GM23248 (cell line): ENCODE measurements at regions not wholly inside any gene's neighbourhood (a gene's known extent, or its start where the extent isn't known, plus 50 kb on each side); places are given as distances from the start of the nearest gene placed in this dataset.
"Not testable (repeated sequence)": the region's sequence is repeated elsewhere in the genome, so short reads cannot be mapped to it uniquely, and the experiment has no call there.

Experiments
- DNase-seq: peaks from one replicate; pipeline ENCODE4 v3.0.0-alpha.2; 2015
- H2AFZ ChIP-seq: fragments of 200-600 bp; sonication (generic); 2 replicates; pipeline ENCODE4 v1.6.1; 2016; ENCODE audit warnings: antibody characterized with exemption
- H3F3A ChIP-seq: fragments of 200-600 bp; sonication (generic); 2 replicates; pipeline ENCODE4 v1.6.1; 2016; ENCODE audit warnings: mild to moderate bottlenecking, antibody characterized with exemption, mixed run types; ENCODE audit not compliant: insufficient read depth
- H3K27ac ChIP-seq: fragments of 200-600 bp; sonication (generic); 2 replicates; pipeline ENCODE4 v1.5.1; 2016; ENCODE audit warnings: mild to moderate bottlenecking
- H3K27me3 ChIP-seq: fragments of 200-600 bp; sonication (generic); replicated peaks from 2 replicates; pipeline ENCODE4 v1.6.1; 2016; ENCODE audit warnings: mild to moderate bottlenecking; ENCODE audit not compliant: insufficient read depth
- H3K36me3 ChIP-seq: fragments of 200-600 bp; sonication (generic); 2 replicates; pipeline ENCODE4 v1.6.1; 2016; ENCODE audit warnings: low read depth, mild to moderate bottlenecking
- H3K4me1 ChIP-seq: fragments of 200-600 bp; sonication (generic); 2 replicates; pipeline ENCODE4 v1.6.1; 2016; ENCODE audit warnings: mild to moderate bottlenecking; ENCODE audit not compliant: insufficient read depth
- H3K4me2 ChIP-seq: fragments of 200-600 bp; sonication (generic); one replicate; pipeline ENCODE4 v1.6.1; 2016; ENCODE audit warnings: mild to moderate bottlenecking; ENCODE audit not compliant: unreplicated experiment
- H3K4me3 ChIP-seq: fragments of 200-600 bp; sonication (generic); 2 replicates; pipeline ENCODE4 v1.5.1; 2016; ENCODE audit warnings: mild to moderate bottlenecking
- H3K79me2 ChIP-seq: fragments of 200-600 bp; sonication (generic); 2 replicates; pipeline ENCODE4 v1.6.1; 2016; ENCODE audit warnings: mild to moderate bottlenecking; ENCODE audit not compliant: insufficient read depth
- H3K9ac ChIP-seq: fragments of 200-600 bp; sonication (generic); 2 replicates; pipeline ENCODE4 v1.6.1; 2016; ENCODE audit warnings: mild to moderate bottlenecking
- H3K9me2 ChIP-seq: fragments of 200-600 bp; sonication (generic); 2 replicates; pipeline ENCODE4 v1.6.1; 2016; ENCODE audit warnings: mixed run types, mild to moderate bottlenecking, moderate library complexity; ENCODE audit not compliant: insufficient read depth
- H3K9me3 ChIP-seq: fragments of 200-600 bp; sonication (generic); one replicate; pipeline ENCODE4 v1.6.1; 2017; ENCODE audit warnings: low read depth
- H4K20me1 ChIP-seq: fragments of 200-600 bp; sonication (generic); 2 replicates; pipeline ENCODE4 v1.6.0; 2016; ENCODE audit not compliant: insufficient read depth
- EZH2 ChIP-seq: fragments of 200-600 bp; sonication (generic); IDR thresholded peaks from 2 replicates; pipeline ENCODE4 v1.6.1; 2018; ENCODE audit warnings: antibody characterized with exemption, mild to moderate bottlenecking; ENCODE audit not compliant: insufficient read depth, poor library complexity, severe bottlenecking
- EZH2phosphoT487 ChIP-seq: fragments of 200-600 bp; sonication (generic); IDR thresholded peaks from 2 replicates; pipeline ENCODE4 v1.6.1; 2018; ENCODE audit warnings: antibody characterized with exemption, moderate library complexity, mild to moderate bottlenecking, low read depth; ENCODE audit not compliant: insufficient read depth
- WGBS, 2 experiments: methylation state at CpG; one replicate each; pipeline ENCODE4 v1.1.6; 2015 to 2017; ENCODE audit warnings: low lambda C conversion rate in 2 of 2, low coverage in 1 of 2; ENCODE audit errors: missing lambda C conversion rate in 2 of 2; 5-methylcytosine and 5-hydroxymethylcytosine counted together
- in situ Hi-C: fragments of 300-500 bp; cut with MboI; formaldehyde crosslinking; loops from 2 replicates; pipeline ENCODE4 v1.15.0; 2020

DNA sequence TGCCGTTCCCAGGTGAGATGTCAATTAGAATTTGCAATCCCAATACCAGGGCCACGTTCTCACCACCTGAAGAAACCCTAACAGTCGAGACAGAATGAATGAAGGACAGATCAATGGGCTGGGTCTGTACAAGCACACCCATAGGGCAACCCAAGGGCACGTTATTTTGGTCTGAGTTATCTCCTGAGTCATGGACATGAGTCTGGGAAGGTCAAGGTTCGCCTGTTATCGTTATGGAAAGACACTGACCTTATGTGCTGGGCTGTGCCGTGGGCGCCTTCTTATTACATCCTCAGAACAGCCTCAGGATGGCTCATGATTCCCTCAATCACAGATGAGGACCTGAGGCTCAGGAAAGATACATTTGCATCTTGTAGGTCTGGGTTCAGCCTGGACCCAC, 175.0 kb upstream of the SULF2 start:
- Histone ChIP-seq H3K9me3 (no peaks in the 10 kb centered on the region), H3K9ac (no peak overlapping the region), H3K9me2 (no peaks in the 10 kb centered on the region), H4K20me1 (no peaks in the 10 kb centered on the region), H2AFZ (no peak overlapping the region), H3K4me3 (no peak overlapping the region), H3K27ac (no peak overlapping the region), H3K4me1 (no peaks in the 10 kb centered on the region), H3K27me3 (0 out of 2 replicates have a peak, but pooled peaks cover 13% of the 10 kb centered on the region), H3K4me2 (no peak overlapping the region), H3K79me2 (no peaks in the 10 kb centered on the region), H3F3A (no peaks in the 10 kb centered on the region), H3K36me3 (no peaks in the 10 kb centered on the region)
- no peak for TF ChIP-seq EZH2
- no peak for TF ChIP-seq EZH2phosphoT487
- WGBS, 2 experiments: 61 to 76% methylated on average over 8 of the region's 8 CpGs
- no peak for DNase-seq
- in situ Hi-C loops: no loop called here

DNA sequence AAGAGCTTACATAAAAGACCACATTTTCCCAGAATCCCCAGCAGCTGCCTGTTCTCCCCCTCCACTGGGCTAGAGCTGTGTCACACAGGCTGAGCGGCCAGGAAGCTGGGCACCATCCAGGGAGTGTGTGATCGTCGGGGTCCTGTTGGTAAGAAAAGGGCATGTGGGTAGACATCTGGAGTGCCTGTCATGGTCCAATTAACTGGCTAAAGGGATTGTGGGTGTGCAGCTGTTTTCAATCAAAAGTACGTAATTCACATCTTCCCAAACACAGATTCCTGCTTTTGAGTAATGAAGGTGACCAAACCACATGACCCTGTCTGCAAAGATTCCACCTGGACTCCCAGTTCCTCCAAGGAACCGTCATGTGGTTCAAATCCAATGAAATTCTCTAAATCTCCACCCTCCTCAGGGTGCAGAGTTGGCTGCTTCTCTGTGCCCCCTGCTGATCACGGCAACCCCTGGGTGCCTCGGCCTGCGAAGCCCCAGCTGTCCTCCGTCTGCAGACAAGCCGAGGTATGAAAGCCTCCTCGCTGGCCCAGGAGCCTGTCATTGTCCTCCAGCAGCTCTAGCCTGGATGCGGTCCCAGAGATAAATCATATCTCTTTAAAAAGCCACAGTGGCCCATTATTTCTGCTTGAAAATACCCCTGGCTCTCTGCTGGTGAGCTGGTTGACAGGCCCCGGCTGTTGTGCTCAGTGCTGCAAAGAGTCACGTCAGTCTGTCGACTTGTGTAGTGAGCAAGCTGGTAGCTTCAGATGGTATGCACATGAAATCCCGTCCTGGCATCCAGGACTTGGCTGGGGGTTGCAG, 172.9 kb upstream of the SULF2 start:
- H3K9me3 ChIP-seq, H3K27me3 ChIP-seq, in situ Hi-C loops, H3K79me2 ChIP-seq, H3K36me3 ChIP-seq, H3K4me2 ChIP-seq, H2AFZ ChIP-seq, H3K9me2 ChIP-seq, H3K4me1 ChIP-seq, H3F3A ChIP-seq, H3K27ac ChIP-seq, H3K9ac ChIP-seq, H4K20me1 ChIP-seq, H3K4me3 ChIP-seq: not testable (repeated sequence)
- WGBS, 2 experiments: 23 to 28% methylated on average over 16 of the region's 16 CpGs
- peak; percentile 6 for DNase-seq

DNA sequence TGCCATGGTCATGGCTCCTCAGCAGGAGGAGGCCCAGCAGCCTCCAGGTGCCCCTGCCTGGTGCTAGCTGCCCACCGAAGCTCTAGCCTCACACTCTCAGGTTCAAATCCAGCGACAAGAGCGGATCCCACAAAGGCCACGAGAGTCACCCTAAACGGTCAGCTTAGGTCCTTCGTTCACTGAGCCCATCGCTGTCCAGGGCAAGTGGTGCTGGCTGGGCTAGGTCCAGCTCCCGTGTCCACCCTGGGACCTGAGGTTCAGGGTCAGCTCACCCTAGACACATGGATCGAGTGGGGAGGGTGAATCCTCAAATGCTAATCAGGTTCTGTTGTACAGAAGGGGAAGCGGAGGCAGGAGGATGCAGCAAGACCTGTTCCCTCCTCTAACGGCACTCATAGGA, 171.9 kb upstream of the SULF2 start:
- H4K20me1 ChIP-seq: no peaks in the 10 kb centered on the region
- no peak overlapping the region for H3K4me3 ChIP-seq
- in situ Hi-C loops: no loop called here
- TF ChIP-seq EZH2phosphoT487 (no peak), EZH2 (no peak)
- H3K27ac ChIP-seq: no peak overlapping the region
- no peaks in the 10 kb centered on the region for H3K9me2 ChIP-seq
- DNase-seq: no peak
- no peaks in the 10 kb centered on the region for H3K36me3 ChIP-seq
- H2AFZ ChIP-seq: no peak overlapping the region
- no peaks in the 10 kb centered on the region for H3F3A ChIP-seq
- H3K4me2 ChIP-seq: no peak overlapping the region
- H3K79me2 ChIP-seq: no peaks in the 10 kb centered on the region
- WGBS, 2 experiments: 91 to 92% methylated on average over 11 of the region's 11 CpGs
- H3K9ac ChIP-seq: no peak overlapping the region
- no peaks in the 10 kb centered on the region for H3K4me1 ChIP-seq
- H3K27me3 ChIP-seq: no peaks in the 10 kb centered on the region
- no peaks in the 10 kb centered on the region for H3K9me3 ChIP-seq

DNA sequence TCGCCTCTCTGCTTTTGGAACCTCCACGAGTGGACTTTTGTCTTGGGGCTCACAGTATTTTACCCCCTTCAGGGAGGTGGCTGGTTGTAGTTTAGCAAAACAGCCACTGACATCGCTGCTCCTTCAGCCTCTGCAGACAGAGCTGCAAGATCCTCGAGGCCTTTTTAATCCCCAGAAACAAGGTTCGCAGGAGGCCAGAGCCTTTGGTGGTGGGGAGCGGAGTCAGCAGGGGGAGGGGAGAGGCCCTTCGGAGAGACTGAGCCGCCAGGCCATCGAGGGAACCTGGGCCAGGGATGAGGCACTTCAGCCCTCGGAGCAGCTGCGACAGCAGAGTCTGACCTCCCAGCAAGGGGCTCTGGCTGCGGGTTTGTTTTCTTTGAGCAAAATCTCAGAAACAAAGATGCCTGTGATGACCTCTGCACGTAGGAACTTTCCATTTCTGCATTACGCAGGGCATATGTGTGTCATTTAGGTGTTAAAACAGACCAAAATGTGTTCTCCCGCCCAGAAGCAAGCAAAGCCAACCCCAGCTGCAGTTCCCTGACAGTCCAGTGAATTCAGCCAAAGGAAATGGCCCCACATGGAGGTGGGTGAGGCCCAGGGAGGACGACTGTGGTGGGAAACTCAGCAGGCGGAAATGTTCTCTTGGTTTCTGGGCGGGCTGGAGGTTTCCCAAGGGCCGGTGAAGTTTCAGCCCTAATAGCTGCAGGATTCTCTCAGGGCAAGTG, 171.2 kb upstream of the SULF2 start:
- no peaks in the 10 kb centered on the region for H3K9me3 ChIP-seq
- 71 to 80% methylated on average over 18 to 19 of the region's 19 CpGs for WGBS, 2 experiments
- H3K27ac ChIP-seq: no peak overlapping the region
- no peak overlapping the region for H3K9ac ChIP-seq
- H2AFZ ChIP-seq: no peak overlapping the region
- H4K20me1 ChIP-seq: no peaks in the 10 kb centered on the region
- no peaks in the 10 kb centered on the region for H3K36me3 ChIP-seq
- H3K79me2 ChIP-seq: no peaks in the 10 kb centered on the region
- in situ Hi-C loops: no loop called here
- H3K4me2 ChIP-seq: no peak overlapping the region
- no peak for DNase-seq
- H3K4me3 ChIP-seq: no peak overlapping the region
- TF ChIP-seq EZH2phosphoT487 (no peak), EZH2 (no peak)
- no peaks in the 10 kb centered on the region for H3K27me3 ChIP-seq
- H3F3A ChIP-seq: no peaks in the 10 kb centered on the region
- no peaks in the 10 kb centered on the region for H3K9me2 ChIP-seq
- H3K4me1 ChIP-seq: no peaks in the 10 kb centered on the region
